Activated CD4-positive, CD25-positive, alpha-beta regulatory T cell treated with anti-CD3 and anti-CD28 coated beads, Interleukin-2, amount 50 U/mL, for 24 hours (primary cell): ENCODE measurements at regions not wholly inside any gene's neighbourhood (a gene's known extent, or its start where the extent isn't known, plus 50 kb on each side); places are given as distances from the start of the nearest gene placed in this dataset.

Experiments used
- ATAC-seq, 2 donors: fragments of 150-1000 bp; cut with Tn5 transposase; one replicate each; pipeline ENCODE4 v1.10.0; 2021; ENCODE audit warnings: mild to moderate bottlenecking in 1 of 2, moderate library complexity in 1 of 2

DNA sequence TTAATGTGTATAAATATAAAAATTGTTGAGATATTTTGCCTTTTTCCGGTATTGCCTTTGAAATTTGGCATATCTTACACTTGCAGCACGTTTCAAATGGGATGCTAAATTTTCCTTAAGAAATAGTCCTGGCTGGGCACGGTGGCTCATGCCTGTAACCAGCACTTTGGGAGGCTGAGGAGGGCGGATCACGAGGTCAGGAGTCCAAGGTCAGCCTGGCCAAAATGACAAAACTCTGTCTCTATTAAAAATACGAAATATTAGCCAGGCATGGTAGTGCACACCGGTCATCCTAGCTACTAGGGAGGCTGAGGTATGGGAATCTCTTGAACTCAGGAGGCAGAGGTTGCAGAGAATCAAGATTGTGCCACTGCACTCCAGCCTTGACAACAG is 220.2 kb downstream of the PTEN start:
- ATAC-seq: no peak

DNA sequence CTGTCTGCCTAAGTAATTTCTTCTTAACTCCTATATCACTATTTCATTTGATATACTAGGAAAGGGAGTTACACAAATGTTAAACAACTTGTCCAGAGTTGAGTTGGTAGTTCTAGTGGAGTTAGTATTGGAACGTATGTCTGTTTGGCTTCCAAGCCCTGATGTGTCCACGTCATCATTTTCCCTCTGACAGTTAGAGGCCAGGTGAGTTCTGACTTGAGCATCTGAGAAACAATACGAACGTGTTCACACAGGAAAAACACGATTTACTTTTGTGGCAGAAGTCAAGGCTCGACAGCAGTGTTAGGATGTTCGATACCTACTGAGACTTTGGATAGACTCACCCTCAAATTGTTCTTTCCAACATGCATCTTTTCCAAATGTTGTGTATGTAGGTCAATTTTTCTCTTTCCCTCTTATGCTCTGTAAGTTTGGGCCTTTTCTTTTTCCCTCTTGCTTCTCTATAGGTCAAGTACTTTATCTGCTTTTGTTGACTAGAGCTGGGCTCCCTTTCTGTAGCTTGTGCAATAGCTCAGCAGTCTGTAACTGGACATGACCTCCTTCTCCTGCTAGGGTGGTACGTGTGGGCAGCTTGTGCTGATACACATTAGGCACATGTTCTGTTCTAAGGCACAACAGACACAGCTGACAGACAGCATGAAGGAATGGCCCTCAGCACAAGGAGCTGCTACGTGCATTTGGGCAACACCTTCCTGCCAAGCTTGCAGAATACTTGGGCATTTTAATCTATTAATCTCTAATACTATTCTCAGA is 222.9 kb downstream of the PTEN start:
- no peak for ATAC-seq

DNA sequence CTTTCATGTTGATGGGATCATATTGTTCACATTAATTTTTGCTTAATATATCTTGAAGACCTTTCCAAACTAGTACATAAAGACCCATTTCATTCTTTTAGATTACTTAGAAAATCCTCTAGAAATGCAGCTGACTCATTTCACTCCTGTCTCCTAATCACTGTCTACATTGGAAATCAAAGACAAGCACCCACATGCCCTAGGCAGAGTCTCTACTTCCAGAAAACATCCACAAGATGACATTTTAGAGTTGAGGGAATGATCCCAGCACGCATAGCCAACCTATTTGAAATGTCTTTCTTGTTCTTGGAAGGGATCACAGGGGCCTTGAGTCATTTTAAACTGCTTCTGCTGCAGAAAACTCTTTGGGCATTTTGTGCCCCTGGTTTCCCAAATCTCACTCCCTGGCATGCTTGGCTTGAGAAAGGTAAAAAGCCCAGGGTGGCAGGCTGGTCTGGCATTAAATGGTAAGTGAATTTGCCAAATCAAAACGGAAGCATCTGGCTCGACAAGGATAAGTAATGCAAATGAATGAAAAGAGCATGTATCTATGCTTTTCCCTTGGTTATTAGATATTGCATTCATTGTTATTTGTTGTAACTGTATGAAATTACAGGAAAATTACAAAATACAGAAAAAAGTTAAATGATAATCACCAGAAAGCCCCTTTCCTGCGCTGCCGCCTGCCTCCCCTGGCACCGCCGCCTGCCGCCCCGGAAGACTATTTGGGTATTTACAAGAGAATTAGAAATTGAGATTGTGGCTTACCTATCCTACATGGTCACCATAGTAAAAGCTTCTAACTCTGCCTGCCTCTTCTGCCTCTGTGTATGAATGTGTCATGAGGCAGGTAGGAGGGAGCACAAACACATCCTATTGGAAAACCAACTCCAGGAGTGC is 225.3 kb downstream of the PTEN start:
- ATAC-seq: no peak

DNA sequence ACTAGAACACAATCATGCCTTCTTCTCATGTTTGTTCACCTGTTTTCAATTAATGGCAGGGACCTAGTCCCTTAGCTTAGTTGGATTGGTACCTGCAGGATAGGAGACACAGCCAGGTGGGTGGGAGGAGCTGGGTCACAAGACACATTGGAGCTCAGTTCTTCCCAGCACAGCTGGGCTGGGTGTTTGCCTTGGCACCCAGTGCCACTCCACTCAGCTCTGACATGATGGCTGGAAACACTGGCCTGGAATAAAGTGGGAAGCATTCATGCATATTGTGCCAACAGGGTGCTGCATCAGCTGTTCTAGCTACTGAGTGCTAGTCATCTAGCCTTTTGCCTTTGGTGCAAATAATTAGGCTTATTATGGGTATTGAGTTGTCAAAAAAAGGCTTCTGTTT is 226.1 kb downstream of the PTEN start:
- ATAC-seq: no peak

DNA sequence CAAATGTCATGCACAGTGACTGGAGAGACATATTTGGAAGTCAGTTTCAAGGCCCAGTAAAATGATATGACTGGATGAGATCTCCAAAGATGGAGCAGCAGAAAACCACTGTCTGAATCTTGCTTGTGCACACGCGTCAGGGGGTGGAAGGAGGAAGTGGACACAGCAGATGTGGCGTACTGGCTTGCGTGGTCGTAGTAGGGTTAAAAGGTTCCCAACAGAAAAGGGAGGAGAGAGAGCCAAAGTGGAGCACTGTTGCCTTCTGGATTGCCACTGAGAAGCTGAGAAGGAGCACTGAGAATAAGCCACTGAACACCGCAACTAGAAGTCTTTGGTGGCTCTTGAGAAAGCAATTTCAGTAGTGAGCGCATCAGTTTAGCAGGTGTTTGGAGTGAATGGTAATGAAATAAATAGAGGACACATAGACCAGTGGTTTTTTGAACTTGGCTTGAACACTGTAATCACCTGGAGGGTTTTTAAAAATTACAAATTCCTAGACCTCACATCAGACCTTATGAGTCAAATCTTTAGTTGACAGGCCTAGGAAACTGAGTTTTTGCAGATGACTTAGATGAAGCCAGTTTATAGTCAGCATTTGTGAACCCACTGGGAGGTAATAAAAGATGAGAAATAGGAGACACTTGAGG is 227.3 kb downstream of the PTEN start:
- peak in 1 of 2 donors; percentile 7 for ATAC-seq

DNA sequence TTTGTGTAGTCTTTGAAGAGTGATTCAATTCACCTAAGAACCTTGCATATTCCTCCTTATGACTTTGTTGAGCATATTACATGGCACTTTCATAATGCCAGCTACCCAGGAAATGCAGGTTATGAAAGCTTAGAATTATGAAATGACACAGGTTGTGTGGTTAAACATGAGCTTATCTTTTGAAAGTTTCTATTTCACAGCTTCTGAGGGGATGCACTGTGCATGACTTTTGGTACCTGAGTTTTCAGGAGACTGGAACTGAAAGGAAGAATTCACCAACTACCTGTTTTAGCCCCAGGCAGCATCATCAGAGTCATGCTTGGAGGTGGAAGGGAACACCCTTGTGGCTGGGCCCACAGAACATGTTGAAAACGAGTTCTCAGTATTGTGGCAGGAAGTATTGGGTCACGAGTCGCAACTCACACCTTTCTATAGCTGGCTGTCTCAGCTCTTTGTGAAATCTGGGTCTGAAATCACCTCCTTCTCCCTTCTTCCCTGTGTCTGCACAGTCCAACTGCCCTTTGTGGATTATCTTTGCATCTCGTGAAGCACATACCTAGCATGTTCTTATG is 228.2 kb downstream of the PTEN start:
- ATAC-seq: peak; percentile 92 to 93

DNA sequence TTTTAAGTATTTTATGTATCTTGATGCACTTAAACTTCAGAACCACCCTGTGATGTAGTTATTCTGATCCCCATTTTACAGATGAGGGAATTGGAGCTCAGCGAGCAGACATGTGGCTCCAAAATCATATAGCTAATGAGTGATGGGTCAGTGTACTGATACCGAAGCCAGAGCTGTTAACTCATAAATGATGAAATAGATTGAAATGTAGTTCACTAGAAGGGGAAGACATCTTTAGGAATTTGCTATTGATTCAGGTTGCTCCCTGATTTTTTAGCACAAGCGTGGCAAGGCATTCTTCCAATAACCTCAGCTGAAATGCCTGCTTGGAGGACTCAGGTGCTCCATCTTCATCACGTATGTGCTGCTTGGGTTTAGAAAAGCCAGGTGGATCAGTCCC is 228.8 kb downstream of the PTEN start:
- ATAC-seq: no peak

DNA sequence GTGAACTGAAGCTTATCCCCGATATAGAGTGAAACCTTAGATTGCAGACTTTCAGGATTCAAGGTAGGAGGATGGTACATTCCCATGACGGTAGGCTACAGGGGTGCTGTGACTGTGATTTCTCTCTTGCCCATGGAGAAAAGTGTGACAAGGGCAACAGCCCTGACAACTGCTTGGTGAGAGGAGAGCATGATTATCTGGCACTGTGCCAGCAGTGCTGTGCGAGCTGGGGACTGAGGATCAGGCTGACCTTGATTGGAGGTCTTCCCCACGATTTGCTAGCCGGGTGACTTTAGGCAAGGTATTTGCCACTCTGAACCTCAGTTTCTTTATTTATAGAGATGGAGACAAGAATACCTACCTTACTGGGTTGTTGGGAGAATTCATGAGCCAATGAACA is 229.5 kb downstream of the PTEN start:
- no peak for ATAC-seq

DNA sequence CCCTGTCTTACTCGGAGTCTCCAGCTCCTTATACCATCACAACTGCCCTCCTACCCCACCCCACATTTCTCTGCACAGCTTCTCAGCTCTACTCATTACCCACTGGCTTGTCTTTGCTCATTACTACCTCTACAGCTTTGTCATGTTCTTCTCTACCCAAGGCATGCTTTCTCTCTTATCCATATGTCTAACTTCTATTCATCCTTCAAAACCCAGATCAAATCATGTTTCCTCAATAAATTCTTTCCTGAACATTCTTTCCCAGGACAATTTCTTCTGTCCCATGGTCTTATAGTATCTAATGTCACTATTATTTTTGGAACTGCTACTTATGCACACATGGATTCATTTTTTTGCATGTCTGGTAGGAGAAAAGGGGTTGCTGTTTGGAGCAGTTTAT is 231.4 kb downstream of the PTEN start:
- no peak for ATAC-seq

DNA sequence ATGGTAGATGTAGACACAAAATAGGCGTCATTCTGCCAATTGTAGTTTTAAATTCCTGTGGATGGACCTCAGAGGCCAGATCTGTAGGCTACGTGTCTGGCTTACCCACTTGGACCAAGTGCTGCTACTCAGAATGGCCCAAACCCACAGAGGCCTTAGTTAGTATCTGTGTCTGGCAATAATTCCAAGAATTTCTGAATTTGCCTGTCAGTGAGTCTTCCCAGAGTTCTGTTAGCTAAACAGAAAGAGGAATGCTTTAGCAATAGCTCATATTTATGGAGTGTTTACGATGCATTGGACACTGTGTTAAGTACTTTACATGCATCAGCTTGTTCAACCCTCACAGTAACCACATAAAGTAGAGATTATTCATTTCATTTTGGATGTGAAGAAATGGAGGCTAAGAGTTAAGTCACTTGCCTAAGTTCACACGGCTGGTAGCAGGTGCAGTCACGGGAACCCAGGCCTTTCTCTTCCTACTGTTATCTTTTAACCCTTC is 231.8 kb downstream of the PTEN start:
- no peak for ATAC-seq

DNA sequence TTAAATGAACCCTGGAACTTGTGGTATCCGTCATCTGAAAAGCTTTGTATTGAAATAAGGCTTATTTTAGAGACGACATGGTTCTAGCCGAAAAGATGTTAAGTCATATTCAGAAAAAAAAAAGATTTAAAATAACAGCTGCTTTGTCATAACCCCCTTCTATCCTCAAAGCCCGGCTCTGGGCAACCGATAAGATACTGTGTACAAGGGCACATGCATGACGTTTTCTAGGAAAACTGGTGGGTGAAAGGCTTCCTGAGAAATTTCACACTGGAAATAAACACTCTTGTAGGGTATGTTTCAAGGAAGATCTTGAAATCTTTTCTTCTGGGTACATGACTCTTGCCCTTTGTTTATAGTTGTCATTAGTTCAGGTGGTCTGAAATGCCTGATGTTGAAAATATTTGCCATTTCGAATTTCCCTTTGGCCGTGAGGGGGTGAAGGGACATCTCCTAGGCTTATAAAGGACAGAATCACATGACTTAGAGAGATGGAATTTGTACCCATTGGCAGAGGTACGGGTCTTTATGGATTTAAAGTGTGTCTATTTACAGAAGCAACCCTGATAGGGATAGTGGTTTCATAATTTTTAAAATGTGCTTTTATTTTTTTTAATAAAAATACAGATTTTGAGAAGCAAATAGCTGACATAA is 232.5 kb downstream of the PTEN start:
- no peak for ATAC-seq

DNA sequence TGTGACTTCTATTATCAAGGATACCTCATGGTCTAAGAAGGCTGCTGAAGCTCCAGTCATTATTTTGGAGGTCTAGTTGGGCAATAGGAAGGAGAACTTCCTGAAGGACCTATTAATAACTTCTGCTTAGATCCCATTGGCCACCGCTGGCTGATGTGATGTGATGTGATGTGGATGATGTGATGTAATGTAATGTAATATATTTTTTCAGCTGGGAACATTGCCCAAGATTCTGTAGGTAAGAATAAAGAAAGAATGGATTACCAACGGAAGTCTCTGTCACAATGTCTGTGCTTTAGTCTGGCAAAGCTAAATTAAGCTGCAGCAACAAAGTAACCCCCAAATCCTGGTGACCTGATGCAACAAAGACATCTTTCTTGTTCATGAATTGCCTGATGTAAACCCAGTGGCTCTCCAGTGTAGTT is 233.7 kb downstream of the PTEN start:
- no peak for ATAC-seq

DNA sequence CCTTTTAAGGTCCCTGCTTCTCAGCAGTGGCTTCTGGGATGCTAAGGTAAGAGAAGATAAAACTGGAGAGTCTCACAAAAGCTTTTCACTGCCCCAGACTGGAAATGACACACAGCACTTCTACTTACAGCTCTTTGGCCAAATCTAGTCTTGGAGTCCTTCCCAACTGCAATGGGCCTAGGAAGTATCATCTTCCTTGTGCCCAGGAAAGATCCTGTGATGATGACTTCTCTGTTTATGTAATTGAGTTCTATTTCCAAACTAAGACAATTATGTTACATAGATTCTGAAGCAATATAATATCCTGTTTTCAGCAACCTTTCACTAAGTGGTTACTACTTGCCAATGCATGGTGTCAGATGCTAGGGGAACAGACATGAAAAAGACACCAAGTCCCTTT is 234.1 kb downstream of the PTEN start:
- no peak for ATAC-seq

DNA sequence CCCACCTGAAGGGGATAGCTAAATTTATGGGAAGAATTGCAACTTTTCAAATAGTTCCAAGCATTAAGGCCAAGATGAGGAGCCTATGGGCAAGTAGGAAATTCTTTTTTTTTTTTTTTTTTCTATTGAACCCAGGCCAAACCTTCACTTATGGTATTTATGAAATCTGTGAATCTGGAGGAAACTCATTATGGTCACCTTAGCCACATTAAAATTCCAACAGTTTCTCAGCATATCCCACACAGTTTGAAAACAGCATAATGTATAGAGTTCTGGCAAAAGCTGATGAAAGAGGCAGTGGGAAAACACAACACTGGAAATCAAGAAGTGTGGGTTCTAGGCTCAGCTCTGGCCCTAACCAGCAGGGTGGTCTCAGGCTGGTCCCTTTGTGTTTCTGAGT is 236.9 kb downstream of the PTEN start:
- no peak for ATAC-seq

DNA sequence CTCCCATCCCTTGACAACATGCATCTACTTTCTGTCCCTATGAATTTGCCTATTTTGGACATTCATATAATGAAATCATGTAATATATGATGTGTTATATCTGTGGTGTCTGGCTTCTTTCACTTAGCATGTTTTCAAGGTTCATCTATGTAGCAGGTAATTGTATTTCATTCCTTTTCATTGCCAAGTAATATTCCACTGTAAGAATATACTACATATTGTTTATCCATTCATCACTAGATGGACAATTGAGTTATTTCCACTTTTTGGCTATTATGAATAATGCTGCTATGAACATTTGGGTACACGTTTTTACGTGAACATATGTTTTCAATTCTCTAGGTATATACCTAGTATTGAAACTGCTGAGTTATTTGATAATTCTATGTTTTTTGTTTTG is 238.2 kb downstream of the PTEN start:
- no peak for ATAC-seq

DNA sequence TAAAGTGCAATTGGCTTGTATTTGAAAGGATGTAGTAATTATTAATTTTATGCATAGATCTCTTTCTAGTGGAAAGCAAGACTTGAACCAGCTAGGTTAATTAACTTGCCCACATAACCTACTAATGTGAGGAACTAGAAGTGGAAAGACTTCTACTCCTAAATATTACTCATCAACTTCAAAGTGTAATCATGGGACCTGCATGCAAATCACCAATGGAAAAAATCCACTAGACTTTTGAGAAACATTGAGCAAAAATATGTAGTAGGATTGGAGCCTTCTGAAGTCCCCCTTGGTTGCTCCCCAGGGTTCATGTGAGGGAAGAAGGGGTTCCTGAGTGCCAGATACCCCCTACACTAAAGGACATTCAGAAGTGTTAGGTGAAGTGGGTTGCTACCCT is 240.2 kb downstream of the PTEN start:
- no peak for ATAC-seq

DNA sequence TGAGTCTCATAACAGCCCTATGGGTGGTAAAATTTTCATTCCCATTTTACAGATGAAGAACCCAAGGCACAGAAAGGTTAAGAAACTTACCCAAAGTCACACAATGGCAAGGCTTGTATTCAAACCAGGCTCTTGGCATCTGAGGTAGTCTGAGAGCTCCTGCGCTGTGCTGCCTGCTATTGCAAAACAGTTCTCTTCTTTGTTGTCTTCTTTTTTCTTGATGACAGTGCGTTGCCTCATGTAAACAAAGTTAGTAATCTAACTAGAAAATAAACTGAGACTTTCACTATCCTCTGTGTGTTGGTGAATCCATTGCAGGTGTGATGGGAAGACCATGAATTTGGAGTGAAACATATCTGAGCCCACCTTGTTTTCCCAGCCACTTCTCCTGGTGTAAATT is 240.8 kb downstream of the PTEN start:
- no peak for ATAC-seq

DNA sequence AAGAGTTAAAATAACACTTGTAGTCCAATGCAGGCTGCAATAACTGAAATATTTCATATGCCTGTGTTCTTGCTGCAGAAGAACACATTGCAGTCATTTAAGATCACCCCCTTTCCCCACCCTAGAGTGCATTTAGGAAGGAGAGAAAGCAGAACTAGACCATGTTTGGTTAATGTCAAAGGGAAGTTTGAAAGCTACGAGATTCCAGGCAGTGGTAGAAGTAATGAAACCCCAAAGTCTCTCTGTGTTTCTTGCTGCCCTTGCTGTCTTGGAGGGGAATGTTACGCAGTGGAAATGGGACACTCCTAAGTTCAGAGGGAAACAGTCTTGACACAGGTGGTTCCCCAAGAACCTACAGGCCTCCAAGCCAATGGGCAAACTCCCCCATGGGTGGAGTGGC is 242.9 kb downstream of the PTEN start:
- no peak for ATAC-seq

DNA sequence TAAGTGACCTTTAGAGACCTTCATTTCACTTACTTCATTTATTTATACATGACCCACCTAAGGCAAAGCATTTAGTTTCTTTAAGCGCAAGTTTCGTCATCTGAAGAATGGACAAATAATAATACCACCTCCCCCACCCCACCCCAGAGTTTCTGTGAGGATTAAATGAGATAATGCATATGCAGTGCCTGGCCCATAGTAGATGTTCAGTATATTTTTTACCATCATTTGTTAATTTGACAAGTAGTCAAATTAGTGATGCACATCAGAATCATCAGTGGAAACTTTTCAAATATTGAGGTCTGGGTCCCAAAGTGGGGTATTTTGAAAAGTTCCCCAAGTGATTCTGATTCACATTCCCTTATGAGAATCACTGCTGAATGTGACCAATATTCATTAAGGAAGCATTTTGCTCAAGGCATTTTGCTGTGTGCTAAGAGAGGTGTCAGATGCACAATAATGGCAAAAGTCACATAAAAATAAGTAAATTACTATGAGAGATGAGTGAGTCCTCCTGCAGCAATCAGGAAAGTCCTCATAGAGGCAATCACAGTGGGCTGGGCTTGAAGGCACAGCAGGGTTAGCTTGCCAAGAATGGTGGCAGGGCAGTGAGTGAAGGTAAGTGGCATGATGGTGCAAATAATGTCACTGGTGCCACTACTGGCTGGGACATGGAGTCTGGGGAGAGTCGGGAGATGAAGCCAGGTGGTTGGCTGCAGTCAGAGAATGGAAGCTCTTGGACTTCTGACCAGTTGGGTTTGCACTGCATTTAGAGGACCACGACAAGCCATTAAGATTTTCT is 244.1 kb downstream of the PTEN start:
- no peak for ATAC-seq

DNA sequence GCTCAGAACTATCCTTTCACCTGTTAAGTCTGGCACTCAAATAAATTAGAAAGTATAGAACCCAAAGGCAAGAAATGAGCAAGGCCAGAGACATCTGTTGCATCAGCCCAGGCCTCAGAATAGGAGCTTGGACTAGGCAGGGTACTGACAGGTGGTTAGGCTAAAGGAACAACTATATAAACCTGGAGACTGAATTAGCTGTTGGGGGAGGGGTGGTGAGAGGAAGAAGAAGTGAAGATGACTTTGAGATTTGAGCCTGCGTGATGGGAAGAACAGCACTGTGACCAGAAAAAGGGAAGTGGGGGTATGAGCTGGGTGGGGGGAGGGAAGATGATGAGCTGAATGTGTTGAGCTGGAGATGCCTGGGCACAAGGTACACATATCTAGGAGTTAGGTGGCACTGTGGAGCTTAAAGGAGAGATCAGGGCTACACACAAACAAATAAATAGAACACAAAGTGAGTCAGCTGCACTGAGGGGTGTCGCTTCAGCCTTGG is 244.7 kb downstream of the PTEN start:
- ATAC-seq: peak in 1 of 2 donors; percentile 12

DNA sequence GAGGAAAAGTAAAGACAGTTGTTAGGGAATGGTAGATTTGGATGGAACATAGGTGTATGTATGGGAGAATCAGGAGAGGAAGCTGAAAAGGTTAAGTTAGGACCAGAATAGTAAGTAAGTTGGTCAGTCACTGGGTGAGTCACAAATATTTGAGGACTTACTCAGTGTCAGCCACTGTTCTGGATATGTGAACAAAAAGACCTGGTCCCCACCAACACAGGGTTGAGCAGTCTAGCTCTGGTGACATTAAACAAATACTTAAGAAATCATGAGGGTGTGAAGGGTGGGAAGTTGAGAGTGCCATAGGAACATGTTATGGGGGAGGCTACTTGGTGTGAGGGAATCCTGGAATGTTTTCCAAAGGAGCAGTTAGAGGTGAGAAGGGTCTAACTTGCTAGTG is 246.9 kb downstream of the PTEN start:
- ATAC-seq: peak; percentile 50 to 59
